H1 (cell line): ENCODE measurements at regions not wholly inside any gene's neighbourhood (a gene's known extent, or its start where the extent isn't known, plus 50 kb on each side); places are given as distances from the start of the nearest gene placed in this dataset.

Experiments
- BACH1 ChIP-seq: IDR thresholded peaks from 2 replicates; pipeline ENCODE4 v1.6.1; 2012; ENCODE audit warnings: low read length, improper control_type of control experiment
- HDAC6 ChIP-seq: IDR thresholded peaks from one replicate; pipeline ENCODE4 v1.7.1; 2012; ENCODE audit warnings: low read depth, mild to moderate bottlenecking, inconsistent platforms, low read length, moderate library complexity
- MAFK ChIP-seq: IDR thresholded peaks from 2 replicates; pipeline ENCODE4 v1.6.1; 2012; ENCODE audit warnings: low read depth, mild to moderate bottlenecking, improper control_type of control experiment, low read length
- NRF1 ChIP-seq: IDR thresholded peaks from 2 replicates; pipeline ENCODE4 v1.6.1; 2011; ENCODE audit warnings: mild to moderate bottlenecking, low read depth, low read length, improper control_type of control experiment
- TF ChIP-seq, protein P1 (sequence below): fragments of 300-600 bp; sonication (generic); IDR thresholded peaks from 2 replicates; pipeline ENCODE4 v1.7.1; 2012; ENCODE audit warnings: low read length, moderate library complexity, mild to moderate bottlenecking, inconsistent platforms; ENCODE audit not compliant: insufficient replicate concordance
- TF ChIP-seq, protein P2 (sequence below): IDR thresholded peaks from 2 replicates; pipeline ENCODE4 v1.6.1; 2012; ENCODE audit warnings: inconsistent platforms

DNA sequence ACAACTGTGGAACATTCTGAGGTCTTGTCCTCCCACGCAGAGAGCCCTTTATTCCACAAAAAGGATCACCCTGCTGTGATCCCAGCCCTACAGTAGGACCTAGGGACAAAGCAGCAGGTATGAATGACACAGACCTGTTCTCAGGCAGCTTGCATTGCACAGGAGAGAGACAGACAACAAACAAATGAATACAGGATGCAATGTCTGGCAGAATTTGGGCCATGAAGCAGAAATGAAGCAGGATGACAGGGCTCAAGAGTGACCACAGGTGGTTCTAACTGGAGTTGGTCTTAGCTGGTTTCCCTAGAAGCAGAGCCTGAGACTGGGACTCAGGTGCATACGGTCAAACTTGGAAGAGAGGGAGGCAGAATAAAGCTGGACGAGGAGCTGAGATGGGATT lies 388.8 kb downstream of the CDK5RAP2 start (continued):
- TF ChIP-seq NRF1, result no peak
- TF ChIP-seq MAFK, result no peak
- TF ChIP-seq, protein P1, sequence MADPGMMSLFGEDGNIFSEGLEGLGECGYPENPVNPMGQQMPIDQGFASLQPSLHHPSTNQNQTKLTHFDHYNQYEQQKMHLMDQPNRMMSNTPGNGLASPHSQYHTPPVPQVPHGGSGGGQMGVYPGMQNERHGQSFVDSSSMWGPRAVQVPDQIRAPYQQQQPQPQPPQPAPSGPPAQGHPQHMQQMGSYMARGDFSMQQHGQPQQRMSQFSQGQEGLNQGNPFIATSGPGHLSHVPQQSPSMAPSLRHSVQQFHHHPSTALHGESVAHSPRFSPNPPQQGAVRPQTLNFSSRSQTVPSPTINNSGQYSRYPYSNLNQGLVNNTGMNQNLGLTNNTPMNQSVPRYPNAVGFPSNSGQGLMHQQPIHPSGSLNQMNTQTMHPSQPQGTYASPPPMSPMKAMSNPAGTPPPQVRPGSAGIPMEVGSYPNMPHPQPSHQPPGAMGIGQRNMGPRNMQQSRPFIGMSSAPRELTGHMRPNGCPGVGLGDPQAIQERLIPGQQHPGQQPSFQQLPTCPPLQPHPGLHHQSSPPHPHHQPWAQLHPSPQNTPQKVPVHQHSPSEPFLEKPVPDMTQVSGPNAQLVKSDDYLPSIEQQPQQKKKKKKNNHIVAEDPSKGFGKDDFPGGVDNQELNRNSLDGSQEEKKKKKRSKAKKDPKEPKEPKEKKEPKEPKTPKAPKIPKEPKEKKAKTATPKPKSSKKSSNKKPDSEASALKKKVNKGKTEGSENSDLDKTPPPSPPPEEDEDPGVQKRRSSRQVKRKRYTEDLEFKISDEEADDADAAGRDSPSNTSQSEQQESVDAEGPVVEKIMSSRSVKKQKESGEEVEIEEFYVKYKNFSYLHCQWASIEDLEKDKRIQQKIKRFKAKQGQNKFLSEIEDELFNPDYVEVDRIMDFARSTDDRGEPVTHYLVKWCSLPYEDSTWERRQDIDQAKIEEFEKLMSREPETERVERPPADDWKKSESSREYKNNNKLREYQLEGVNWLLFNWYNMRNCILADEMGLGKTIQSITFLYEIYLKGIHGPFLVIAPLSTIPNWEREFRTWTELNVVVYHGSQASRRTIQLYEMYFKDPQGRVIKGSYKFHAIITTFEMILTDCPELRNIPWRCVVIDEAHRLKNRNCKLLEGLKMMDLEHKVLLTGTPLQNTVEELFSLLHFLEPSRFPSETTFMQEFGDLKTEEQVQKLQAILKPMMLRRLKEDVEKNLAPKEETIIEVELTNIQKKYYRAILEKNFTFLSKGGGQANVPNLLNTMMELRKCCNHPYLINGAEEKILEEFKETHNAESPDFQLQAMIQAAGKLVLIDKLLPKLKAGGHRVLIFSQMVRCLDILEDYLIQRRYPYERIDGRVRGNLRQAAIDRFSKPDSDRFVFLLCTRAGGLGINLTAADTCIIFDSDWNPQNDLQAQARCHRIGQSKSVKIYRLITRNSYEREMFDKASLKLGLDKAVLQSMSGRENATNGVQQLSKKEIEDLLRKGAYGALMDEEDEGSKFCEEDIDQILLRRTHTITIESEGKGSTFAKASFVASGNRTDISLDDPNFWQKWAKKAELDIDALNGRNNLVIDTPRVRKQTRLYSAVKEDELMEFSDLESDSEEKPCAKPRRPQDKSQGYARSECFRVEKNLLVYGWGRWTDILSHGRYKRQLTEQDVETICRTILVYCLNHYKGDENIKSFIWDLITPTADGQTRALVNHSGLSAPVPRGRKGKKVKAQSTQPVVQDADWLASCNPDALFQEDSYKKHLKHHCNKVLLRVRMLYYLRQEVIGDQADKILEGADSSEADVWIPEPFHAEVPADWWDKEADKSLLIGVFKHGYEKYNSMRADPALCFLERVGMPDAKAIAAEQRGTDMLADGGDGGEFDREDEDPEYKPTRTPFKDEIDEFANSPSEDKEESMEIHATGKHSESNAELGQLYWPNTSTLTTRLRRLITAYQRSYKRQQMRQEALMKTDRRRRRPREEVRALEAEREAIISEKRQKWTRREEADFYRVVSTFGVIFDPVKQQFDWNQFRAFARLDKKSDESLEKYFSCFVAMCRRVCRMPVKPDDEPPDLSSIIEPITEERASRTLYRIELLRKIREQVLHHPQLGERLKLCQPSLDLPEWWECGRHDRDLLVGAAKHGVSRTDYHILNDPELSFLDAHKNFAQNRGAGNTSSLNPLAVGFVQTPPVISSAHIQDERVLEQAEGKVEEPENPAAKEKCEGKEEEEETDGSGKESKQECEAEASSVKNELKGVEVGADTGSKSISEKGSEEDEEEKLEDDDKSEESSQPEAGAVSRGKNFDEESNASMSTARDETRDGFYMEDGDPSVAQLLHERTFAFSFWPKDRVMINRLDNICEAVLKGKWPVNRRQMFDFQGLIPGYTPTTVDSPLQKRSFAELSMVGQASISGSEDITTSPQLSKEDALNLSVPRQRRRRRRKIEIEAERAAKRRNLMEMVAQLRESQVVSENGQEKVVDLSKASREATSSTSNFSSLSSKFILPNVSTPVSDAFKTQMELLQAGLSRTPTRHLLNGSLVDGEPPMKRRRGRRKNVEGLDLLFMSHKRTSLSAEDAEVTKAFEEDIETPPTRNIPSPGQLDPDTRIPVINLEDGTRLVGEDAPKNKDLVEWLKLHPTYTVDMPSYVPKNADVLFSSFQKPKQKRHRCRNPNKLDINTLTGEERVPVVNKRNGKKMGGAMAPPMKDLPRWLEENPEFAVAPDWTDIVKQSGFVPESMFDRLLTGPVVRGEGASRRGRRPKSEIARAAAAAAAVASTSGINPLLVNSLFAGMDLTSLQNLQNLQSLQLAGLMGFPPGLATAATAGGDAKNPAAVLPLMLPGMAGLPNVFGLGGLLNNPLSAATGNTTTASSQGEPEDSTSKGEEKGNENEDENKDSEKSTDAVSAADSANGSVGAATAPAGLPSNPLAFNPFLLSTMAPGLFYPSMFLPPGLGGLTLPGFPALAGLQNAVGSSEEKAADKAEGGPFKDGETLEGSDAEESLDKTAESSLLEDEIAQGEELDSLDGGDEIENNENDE, result no peak
- TF ChIP-seq HDAC6, result no peak
- TF ChIP-seq, protein P2, sequence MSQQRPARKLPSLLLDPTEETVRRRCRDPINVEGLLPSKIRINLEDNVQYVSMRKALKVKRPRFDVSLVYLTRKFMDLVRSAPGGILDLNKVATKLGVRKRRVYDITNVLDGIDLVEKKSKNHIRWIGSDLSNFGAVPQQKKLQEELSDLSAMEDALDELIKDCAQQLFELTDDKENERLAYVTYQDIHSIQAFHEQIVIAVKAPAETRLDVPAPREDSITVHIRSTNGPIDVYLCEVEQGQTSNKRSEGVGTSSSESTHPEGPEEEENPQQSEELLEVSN, result no peak
- TF ChIP-seq BACH1, result no peak
